IPS-11a (cell line): ENCODE measurements at regions not wholly inside any gene's neighbourhood (a gene's known extent, or its start where the extent isn't known, plus 50 kb on each side); places are given as distances from the start of the nearest gene placed in this dataset.

Source experiments
- H3K4me3 ChIP-seq: one replicate; pipeline ENCODE4 v1.5.1; 2013; ENCODE audit warnings: low read depth, low read length, control low read depth

DNA sequence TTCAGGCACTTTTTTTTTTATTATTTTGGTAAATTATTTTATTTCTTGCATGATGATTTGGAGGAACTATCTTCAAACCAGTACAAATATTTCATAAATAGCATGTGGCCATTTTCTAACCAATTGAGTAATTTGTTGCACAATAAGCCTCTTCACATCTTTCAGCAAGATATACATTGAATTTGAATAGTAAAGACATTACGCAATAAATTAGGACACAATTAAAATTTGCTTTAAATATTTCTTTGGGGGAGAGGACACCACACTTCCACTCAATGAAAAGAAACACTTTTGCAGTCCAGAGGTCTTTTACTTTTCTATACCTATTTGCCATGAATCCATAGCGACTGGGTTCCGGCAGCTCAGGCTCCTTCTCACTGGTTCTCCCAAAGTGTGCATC is 762.6 kb upstream of the GOLIM4 start:
- no peak overlapping the region for H3K4me3 ChIP-seq

DNA sequence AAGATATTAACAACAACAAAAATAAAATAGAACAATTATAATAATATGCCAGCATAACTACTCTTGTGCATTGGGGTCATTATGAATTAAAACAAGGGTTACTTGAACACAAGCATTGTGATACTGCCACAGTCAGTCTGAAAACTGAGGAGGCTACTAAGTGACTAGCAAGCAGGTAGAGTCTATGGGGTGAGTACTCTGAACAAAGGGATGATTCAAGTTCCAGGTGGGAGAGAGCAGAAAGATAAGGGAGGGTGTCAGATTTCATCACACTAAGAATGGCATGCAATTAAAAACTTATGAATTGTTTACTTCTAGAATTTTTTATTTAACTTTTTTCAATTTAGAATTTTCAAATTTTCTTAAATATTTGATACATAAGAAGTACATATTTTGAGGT is 754.4 kb upstream of the GOLIM4 start:
- H3K4me3 ChIP-seq: no peak overlapping the region

DNA sequence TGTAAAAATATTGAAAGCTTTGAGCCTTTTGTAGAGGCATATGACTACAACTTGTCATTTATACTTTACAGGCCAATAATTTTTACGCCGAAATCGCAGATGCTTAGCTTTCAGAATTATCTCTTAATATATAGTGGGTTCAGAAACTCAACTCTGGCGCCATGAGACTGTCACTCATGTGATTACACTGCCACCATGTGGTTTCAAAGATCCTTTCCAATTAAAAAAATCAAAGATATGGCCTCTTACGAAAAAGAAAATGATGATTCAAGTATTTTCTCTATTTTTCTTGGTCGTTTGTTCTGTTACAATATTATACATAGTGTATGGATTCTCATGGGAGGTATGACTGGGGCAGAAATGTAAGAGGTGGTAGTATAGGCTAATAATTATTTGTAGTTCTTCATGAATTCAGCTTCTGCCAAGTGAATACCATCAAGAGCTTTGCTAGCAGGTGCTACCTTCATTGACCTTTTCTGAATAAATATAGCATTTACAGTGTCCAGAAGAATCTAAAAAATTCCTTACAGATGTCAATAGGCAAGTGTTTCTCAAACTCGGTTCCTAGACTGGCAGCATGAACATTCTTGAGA is 751.7 kb upstream of the GOLIM4 start:
- no peak overlapping the region for H3K4me3 ChIP-seq

DNA sequence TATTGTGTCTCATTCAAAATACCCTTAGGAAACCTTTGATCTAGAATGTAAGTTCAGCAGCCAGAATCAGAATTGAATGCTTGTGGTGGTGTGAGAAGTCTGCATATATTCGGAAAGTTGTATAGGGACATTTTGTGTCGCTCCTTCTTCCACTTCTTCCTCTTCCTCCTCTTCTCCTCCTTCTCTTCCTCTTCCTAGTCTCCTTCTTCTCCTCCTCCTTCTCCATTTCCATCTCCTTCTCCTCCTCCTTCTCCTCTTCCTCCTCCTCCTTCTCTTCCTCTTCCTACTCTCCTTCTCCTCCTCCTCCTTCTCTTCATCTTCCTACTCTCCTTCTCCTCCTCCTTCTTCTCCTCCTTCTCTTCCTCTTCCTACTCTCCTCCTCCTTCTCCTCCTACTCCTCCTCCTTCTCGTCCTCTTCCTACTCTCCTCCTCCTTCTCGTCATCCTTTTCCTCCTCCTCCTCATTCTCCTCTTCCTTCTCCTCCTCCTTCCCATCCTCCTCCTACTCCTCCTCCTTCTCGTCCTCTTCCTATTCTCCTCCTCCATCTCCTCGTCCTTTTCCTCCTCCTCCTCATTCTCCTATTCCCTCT is 749.3 kb upstream of the GOLIM4 start:
- H3K4me3 ChIP-seq: no peak overlapping the region

DNA sequence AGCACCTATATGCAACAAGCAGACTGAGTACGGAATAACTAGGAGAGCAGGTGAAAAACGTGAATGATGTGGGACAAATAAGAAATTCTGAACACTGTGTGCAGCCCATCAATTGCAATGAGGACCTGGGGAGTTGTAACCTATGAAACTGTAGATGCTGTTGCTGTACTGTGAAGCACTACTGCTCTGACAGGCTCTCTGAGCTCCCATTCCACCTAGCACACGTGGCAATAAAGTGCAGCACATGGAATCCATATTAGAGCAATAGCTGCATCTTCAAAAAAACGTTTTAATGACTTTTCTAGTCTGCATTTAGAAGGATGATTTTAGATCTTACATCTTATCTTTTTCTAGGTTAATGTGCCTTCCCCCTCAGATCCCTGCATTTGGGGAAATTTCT is 748.7 kb upstream of the GOLIM4 start:
- no peak overlapping the region for H3K4me3 ChIP-seq

DNA sequence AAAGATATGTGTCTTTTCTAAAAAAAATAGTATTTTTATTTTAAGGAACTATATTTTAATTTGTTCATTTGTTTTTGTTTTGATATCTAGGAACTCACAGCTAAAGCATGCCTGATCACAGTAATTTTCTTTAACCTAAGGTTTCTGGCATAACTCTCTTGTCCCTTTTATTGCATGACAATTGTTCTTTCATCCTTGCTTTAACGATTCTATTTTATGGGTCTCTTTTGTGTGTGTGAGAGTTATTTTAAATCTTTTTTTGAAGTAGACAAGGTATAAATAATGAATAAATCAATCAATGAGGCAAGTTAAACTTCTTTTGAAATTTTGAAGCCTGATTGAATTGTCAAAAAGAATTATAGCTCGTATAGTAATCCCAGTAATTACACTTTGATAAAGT is 747.8 kb upstream of the GOLIM4 start:
- H3K4me3 ChIP-seq: no peak overlapping the region

DNA sequence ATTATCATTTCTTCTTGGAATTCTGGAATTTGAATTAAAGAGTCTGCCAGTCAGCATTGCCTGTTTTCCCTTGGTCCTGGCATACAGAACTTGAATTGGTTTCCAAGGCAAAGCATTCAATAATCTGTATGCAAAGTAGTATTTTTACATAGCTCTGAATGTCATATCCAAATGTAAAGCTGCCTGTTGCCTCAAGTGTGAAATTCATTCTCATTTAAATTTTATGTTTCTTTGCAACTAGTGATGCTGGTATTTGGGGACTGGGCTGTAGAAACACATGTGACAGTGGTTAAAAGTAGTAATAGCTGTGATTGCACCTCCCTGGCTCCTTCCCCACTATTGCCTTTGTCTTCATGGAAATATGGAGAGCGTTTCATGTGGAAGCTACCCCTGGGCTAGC is 743.9 kb upstream of the GOLIM4 start:
- H3K4me3 ChIP-seq: no peak overlapping the region

DNA sequence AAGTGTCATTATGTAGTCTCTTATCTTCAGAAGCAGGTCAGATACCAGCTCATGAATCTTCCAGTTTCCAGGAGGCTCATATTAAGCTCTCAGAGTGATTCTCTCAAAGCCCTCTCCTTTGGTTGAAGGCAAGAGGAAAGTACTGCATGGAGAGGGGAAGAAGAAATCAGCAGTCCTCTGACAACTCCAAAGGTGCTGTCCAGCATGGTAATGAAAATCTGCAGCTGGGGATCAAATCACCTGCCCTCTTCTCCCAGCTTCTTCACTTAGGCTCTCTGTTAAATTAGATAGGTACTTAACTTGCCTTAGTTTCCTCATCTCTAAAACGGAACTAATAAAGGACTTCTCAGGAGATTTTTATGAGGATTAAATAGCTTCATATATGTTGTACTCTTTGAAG is 738.8 kb upstream of the GOLIM4 start:
- H3K4me3 ChIP-seq: no peak overlapping the region

DNA sequence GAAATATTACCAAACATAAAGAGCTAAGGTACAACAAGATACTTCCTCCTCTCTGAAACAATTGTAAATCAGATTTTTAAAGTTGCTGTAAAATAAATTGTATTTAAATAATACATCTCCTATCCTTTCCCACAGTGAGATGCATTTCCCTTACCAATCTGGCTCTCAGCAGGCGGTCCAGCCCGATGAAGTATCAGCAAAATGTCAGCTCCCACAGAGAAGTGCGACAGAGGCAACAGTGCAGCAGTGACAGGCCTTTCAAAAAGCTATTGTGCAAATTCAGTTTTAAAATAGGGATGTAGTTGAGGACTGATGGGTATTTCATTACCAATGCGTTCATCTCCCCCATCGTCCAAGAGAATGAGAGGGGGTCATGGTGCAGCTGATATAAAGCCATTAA is 733.2 kb upstream of the GOLIM4 start:
- H3K4me3 ChIP-seq: no peak overlapping the region

DNA sequence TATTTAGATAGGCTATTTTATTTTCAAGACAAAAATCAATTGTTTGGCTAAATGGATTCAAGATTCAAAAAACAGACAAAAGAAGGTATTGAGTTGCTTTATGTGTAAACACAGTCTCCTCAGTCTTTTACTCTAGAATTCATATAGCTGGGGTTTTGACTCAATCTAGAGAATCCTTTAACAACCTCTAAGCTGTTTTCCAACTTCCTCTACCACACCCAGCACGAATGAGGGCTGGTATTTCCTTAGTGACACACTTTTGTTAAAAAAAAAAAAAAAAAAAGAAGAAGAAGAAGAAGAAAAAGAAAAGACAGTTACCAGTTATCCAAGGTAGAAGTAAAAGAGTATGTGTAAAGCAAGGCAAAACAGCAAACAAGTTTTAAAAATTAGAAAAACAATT is 732.8 kb upstream of the GOLIM4 start:
- H3K4me3 ChIP-seq: no peak overlapping the region

DNA sequence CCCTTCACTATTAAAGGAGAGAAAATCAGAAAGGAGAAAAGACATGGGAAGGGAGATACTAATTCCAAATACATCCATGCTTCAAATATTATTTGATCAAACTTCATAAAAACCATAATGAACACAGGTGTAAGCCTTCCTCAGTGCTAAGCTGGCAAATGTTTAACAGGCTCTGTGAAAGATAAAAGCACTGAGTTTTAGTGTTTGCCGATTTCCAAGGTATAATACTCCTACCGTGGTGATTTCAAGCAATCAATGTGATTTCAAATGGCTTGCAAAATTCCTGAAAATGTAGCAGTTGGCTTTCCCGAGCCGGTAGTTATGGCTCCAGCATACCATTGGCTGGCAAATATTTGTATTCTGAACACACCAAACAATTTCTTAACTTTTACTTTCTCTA is 732.3 kb upstream of the GOLIM4 start:
- H3K4me3 ChIP-seq: no peak overlapping the region

DNA sequence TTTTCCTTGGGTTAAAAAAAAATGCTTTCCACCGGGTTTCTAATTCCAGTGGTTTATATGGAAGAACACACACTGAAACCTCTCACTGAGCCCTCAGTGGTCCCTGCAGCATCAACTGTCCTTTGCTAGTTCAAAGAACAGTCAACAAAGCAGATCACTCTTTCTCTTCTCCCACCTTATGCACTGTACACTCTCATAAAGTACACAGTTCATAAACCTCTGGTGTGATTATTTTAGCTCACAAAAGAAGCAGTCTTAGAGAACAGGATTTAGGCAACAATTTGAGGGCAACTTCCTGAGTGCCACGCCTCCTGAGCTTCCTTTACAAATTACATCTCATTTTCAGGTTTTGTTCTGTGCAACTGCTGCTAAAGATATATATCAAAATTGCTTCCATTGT is 728.4 kb upstream of the GOLIM4 start:
- no peak overlapping the region for H3K4me3 ChIP-seq

DNA sequence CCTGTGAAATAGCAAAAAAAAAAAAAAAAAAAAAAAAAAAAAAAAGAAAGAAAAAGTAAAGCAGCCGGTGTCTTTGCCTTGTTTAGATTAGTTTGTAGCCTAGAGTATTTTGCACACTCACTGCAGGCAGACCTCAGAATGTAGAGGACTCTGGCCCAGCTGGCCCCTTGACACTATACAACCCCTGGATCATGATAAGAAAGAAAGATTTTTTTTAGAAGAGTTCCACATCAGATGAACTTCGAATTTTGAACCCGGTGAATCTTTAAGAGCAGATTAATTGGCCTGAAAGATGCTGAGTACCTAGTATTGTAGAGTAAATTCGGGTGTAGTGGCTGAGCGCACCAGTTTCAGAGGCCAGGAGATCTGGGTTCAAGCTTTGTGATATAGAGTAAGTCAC is 727.7 kb upstream of the GOLIM4 start:
- no peak overlapping the region for H3K4me3 ChIP-seq

DNA sequence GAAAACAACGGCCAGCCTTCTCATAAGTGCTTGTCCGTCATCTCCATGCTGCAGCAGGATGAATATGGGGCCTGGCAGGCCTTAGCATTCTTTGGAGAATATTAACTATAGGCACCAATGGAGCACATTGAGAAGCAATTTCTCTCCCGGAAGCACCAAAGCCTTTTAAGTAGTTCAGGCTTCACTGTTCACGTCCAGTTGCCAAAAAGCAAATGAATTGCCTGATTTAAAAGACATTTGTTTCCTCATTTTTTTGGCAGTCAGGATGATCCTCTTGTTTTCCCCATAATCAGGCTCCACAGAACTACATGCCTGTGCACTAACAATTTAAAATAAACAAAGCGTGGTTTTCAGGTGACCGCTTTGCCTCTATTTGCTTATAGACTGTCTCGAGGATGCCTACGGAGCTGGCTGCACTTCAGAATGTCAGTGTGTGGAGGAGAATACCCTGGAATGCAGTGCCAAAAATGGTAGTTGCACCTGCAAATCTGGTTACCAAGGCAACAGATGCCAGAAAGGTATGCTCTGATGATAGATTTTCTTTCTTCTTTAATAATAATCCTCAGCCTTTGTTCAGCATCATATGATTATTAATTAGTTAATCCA is 725.2 kb upstream of the GOLIM4 start:
- H3K4me3 ChIP-seq: no peak overlapping the region

DNA sequence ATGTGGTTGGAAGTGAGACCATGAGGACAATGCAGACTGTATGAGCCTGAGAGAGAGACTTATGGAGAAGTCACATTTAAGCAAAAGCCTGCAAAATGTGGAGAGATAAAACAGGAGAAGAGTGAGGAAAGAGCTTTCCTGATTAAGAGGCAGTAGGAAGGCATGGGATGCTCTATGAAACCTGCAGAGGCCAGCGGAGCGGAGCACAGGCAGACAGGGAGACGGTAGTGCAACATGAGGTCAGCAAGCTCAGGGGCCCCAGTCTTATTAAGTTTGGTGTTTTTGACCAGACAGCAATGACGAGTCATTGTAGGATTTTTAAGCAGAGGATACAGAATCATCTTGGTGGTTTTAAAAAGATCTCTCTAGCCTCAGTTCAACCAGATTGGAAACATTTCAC is 721.5 kb upstream of the GOLIM4 start:
- no peak overlapping the region for H3K4me3 ChIP-seq

DNA sequence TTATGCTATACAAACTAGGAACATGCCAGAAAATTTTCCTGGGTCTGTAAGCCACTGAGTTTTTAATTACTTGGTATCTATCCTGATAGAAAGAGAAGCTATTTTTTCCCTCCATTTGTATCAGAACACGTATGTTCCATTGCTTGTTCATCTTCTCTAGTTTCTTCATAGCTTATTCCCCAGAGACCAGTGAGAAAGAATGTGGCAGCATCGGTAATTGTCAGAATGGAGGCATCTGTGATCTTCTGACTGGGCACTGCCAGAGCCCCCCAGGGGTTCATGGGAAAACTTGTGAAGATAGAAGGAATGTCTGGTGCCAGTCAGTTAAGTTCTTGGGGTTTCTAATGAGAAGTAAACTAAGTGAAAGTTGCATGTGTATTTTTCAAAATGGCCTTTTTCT is 720.2 kb upstream of the GOLIM4 start:
- H3K4me3 ChIP-seq: no peak overlapping the region

DNA sequence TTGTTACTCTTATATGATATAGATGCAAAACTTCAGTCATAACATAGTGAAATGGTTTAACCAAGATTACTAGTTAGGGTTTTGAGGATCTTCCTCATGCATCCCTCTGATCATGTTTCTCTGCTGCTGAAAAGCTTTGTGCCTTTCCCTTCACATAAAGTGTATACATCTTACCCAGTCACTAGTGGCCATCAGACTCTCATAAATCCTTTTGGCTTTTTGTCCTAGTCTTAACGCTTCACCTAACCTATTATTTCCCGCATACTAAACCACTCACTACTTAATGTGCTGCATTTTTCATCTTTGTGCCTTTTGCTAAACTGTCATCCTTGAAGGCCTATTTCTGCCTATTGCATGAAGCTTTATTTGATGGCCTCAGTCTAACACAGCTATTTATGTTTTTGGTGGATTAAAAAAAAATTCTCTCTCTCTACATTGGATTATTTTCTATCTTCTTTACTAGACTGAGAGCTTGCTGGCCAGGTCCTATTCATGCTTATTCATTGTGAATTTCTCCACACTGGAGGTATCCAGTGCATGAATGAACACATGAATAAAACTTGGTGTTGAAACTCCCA is 717.6 kb upstream of the GOLIM4 start:
- H3K4me3 ChIP-seq: no peak overlapping the region

DNA sequence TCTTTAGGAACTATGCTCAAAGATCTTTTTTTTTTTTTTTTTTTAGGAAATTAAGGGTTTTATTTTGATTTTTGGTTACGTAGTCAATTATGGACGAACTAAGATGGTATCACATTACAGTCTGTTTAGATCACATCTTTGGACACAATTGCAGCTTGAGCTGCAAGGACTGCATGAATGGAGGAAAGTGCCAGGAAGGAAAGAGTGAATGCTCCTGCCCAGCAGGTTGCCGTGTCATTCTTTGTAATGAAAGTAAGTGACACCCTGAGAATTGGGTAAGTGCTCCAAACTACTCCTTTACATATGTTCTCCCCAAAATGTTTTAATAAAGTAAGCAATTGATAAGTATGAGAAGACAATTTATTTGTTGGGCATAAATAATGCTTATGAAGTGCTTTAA is 716.5 kb upstream of the GOLIM4 start:
- H3K4me3 ChIP-seq: no peak overlapping the region

DNA sequence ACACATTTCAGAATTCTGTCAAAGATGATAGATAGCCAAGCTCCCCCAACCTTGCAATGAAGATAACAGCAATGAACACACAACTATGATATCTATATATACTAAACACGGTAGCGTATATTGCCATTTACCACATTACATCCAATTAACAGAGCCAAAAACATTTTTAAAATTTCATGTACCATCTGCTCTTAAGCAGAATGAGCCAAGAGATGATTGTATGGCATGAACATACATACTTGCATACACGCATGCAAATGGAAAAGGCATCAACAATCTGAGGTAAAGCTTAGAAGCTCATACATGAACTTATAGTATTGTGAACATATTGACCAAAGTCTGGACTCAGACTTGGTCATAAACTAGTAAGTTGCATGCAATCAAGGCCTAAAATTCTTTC is 712.9 kb upstream of the GOLIM4 start:
- H3K4me3 ChIP-seq: no peak overlapping the region

DNA sequence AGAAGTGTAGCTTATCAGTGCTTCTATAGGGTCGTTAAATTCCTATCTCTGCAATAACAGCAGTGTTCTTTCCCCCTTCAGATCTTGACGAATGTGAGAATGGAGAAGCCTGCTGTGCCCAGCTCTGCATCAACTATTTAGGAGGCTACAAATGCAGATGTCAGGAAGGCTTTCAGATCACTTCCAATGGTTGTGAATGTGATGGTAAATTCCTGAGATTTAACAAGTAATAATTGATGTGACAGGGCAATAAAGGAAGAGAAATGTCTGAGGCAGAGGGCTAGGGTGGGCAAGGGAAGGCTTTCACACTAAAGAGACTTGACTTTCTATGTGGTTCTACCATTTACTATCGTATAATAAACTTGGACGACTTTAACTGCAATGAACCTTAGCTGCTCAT is 711.7 kb upstream of the GOLIM4 start:
- no peak overlapping the region for H3K4me3 ChIP-seq

DNA sequence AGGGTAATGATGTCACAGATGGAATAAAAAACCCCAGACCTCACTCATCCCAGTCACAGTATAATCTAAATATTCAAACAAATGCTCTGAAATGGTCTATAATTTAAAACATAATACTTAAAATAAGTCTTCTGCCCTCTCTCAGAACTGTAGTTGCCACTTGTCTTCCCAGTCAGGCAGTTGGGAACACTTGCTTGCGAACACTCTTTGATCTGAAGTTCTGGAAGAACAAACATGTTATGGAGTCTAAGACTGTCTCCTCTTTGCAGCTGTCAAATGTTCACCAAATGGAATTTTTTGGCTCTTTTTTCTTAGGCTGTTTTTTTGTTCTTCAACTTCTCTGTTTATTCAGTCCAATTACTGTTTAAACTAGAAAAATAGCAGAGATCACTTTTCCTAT is 711.1 kb upstream of the GOLIM4 start:
- H3K4me3 ChIP-seq: no peak overlapping the region

DNA sequence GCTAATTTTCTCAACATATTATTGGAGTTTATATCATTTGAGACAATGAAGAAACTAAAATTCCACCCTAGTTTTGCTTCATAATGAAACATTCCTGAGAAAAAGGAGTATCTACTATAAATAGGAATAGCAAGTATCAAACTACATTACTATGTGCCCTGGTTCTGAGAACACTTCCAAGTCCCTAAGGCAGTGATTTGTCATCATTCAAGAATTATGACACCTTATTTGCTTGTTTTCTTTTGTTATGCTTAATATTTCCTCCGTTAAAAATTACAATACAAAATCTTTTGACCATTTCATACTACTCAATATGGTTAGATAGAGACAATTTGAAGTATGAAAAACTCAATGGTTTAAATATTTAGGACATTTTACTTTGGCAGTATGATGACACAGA is 707.8 kb upstream of the GOLIM4 start:
- H3K4me3 ChIP-seq: no peak overlapping the region

DNA sequence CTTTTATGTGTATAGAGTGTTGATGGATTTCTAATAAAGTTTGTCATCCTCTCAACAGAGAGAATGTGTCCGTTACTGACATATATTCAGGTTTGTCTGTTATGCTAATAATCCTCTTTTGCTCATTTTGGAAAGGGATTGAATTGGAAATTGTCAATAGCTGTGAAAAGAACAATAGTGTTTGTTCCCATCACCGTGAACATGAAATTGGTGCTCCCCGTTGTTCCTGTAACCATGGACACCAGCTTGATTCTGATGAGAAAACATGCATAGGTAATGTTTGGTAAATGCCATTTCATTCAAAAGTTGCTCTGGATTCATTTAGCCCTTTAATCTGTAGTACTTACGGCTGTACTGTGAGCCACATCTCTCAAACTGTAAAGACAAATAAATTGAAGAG is 707.0 kb upstream of the GOLIM4 start:
- no peak overlapping the region for H3K4me3 ChIP-seq
